DND-41 (cell line): ENCODE measurements at regions not wholly inside any gene's neighbourhood (a gene's known extent, or its start where the extent isn't known, plus 50 kb on each side); places are given as distances from the start of the nearest gene placed in this dataset.

Experiments used
- ATAC-seq: fragments of 200-7000 bp; cut with Tn5 transposase; 3 replicates; pipeline ENCODE4 v1.9.1; 2021; ENCODE audit warnings: low read depth; ENCODE audit not compliant: insufficient read depth
- DNase-seq: peaks from one replicate; pipeline ENCODE4 v3.0.0-alpha.2; 2020
- H2AFZ ChIP-seq: 2 replicates; pipeline ENCODE4 v1.6.0; 2012; ENCODE audit warnings: low read depth, low read length
- H3K27ac ChIP-seq: 2 replicates; pipeline ENCODE4 v1.5.1; 2012; ENCODE audit warnings: low read length, inconsistent platforms
- H3K27me3 ChIP-seq: fragments of 200-600 bp; sonication (generic); 2 replicates; pipeline ENCODE4 v1.6.0; 2012; ENCODE audit warnings: low read length, mild to moderate bottlenecking, inconsistent platforms; ENCODE audit not compliant: insufficient read depth, poor library complexity
- H3K36me3 ChIP-seq: 2 replicates; pipeline ENCODE4 v1.5.1; 2012; ENCODE audit warnings: low read length, inconsistent platforms; ENCODE audit not compliant: insufficient read depth
- H3K4me1 ChIP-seq: 2 replicates; pipeline ENCODE4 v1.5.1; 2012; ENCODE audit warnings: mild to moderate bottlenecking, low read length; ENCODE audit not compliant: insufficient read depth
- H3K4me2 ChIP-seq: 2 replicates; pipeline ENCODE4 v1.6.0; 2012; ENCODE audit warnings: mild to moderate bottlenecking, moderate library complexity, low read length, inconsistent platforms; ENCODE audit not compliant: insufficient read depth
- H3K4me3 ChIP-seq, 2 experiments: fragments of 200-600 bp in 1 of 2; shearing (Covaris generic) in 1 of 2; 2 replicates each; pipeline ENCODE4 v1.5.1; 2012 to 2016; ENCODE audit warnings: inconsistent platforms in 2 of 2, low read length in 2 of 2, mild to moderate bottlenecking in 2 of 2, low read depth in 1 of 2, moderate library complexity in 1 of 2
- H3K79me2 ChIP-seq: 2 replicates; pipeline ENCODE4 v1.6.0; 2012; ENCODE audit warnings: low read length, inconsistent platforms; ENCODE audit not compliant: insufficient read depth
- H3K9ac ChIP-seq: 2 replicates; pipeline ENCODE4 v1.6.0; 2012; ENCODE audit warnings: low read depth, mild to moderate bottlenecking, inconsistent platforms, low read length, moderate library complexity
- H3K9me3 ChIP-seq: 2 replicates; pipeline ENCODE4 v1.5.1; 2012; ENCODE audit warnings: low read length, moderate library complexity, mild to moderate bottlenecking, inconsistent platforms; ENCODE audit not compliant: insufficient read depth, severe bottlenecking
- H4K20me1 ChIP-seq: 2 replicates; pipeline ENCODE4 v1.6.0; 2012; ENCODE audit warnings: low read length; ENCODE audit not compliant: insufficient read depth
- EZH2 ChIP-seq: IDR thresholded peaks from 3 replicates; pipeline ENCODE4 v1.6.1; 2012; ENCODE audit warnings: borderline replicate concordance, low read depth, mild to moderate bottlenecking, moderate library complexity, low read length, inconsistent platforms; ENCODE audit not compliant: severe bottlenecking
- TF ChIP-seq, protein P1 (sequence below): IDR thresholded peaks from 2 replicates; pipeline ENCODE4 v1.5.1; 2012; ENCODE audit warnings: borderline replicate concordance, low read length, moderate library complexity, mild to moderate bottlenecking; ENCODE audit not compliant: poor library complexity, severe bottlenecking; ENCODE audit errors: extremely low read depth

DNA sequence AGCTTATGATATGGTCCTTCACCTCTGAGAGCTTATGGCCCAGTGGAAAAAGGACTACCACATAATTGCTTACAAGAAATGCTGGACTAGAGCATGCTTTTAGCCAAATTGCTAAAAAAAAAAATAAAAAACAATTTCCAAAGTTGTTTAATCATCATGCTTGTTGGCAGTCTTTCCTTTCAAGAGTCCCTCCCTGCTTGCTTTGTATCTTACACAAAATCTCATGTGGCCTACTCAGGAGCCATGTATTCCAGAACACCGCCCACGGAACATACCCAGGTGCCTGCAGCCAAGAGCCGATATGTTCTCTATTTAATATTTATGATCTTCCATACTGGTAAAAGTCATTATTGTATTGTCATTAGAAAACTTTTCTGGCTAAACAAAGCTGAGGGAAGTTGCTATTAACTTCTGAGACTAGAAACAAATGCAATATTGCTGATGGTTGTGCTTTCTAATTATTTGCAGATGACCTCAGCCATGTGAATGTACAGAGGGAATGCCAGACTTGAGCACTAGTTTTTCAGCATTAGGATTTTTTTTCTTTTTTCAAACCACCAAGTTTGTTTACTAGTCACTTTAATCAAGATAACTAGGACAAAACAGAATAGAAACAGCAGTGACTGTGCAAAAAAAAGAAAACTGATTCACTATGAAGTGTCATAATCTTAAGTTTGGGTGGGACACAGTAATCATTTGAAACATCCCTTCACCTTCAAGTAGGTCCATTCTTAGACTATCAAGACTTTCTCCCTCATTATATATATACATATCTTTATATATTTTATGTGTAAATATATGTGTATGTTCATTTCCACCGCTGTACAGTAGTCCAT lies 129.3 kb upstream of the GORAB start:
- Histone ChIP-seq H2AFZ (no peak overlapping the region), H3K4me3 (no peak overlapping the region), H3K4me2 (no peak overlapping the region), H3K79me2 (no peaks in the 10 kb centered on the region), H3K36me3 (no peaks in the 10 kb centered on the region), H4K20me1 (no peaks in the 10 kb centered on the region), H3K4me1 (no peaks in the 10 kb centered on the region), H3K27me3 (no peaks in the 10 kb centered on the region), H3K27ac (no peak overlapping the region), H3K9me3 (no peaks in the 10 kb centered on the region), H3K9ac (no peak overlapping the region)
- TF ChIP-seq EZH2 = no peak
- TF ChIP-seq, protein P1, sequence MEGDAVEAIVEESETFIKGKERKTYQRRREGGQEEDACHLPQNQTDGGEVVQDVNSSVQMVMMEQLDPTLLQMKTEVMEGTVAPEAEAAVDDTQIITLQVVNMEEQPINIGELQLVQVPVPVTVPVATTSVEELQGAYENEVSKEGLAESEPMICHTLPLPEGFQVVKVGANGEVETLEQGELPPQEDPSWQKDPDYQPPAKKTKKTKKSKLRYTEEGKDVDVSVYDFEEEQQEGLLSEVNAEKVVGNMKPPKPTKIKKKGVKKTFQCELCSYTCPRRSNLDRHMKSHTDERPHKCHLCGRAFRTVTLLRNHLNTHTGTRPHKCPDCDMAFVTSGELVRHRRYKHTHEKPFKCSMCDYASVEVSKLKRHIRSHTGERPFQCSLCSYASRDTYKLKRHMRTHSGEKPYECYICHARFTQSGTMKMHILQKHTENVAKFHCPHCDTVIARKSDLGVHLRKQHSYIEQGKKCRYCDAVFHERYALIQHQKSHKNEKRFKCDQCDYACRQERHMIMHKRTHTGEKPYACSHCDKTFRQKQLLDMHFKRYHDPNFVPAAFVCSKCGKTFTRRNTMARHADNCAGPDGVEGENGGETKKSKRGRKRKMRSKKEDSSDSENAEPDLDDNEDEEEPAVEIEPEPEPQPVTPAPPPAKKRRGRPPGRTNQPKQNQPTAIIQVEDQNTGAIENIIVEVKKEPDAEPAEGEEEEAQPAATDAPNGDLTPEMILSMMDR = no peak
- ATAC-seq (no peak), DNase-seq (no peak)

DNA sequence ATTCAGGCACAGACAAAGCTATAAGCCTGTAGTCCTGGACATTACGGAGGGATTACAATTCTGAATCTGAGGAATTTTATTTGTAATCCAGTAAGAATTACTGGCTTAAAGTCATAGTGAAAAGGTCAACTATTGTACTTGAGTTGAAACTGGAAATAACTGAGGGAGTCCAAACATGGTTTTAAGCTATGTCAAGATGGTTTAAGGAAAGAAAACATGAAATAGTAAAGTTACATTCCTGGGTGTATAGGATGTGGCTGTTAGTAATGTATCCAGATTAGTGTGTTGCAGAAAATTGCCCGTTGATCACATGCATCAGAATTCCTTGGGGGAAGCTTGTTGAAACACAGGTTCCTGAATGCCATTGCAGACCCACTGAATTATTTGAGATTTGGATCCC lies 124.8 kb upstream of the GORAB start:
- no peak for TF ChIP-seq EZH2
- TF ChIP-seq, protein P1 = no peak
- Histone ChIP-seq H3K27ac (no peak overlapping the region), H3K4me1 (no peaks in the 10 kb centered on the region), H3K27me3 (no peaks in the 10 kb centered on the region), H3K9me3 (no peaks in the 10 kb centered on the region), H3K4me3 (no peak overlapping the region), H3K79me2 (no peaks in the 10 kb centered on the region), H4K20me1 (no peaks in the 10 kb centered on the region), H3K4me2 (no peak overlapping the region), H3K9ac (no peak overlapping the region), H3K36me3 (no peaks in the 10 kb centered on the region), H2AFZ (no peak overlapping the region)
- ATAC-seq (no peak), DNase-seq (no peak)

DNA sequence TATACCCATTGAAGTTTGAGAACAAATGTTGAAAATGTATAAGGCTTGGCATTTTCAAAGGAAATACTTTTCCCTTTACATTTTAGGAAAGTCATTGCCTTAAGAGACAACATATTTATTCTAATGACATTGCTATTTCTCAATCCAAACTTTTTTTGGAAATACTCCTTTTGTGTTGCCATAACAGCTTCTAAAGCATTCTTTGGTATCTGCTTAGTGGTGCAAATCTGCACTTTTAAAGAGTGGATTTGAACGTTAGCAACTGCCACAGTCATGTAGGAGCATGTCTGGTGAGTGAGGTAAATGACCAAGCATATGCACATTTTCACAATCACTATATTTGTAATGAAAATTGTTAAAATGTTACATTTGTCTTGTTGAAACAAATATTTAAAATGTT lies 124.4 kb upstream of the GORAB start:
- no peak for ATAC-seq
- H3K4me3 ChIP-seq = no peak overlapping the region
- no peak overlapping the region for H2AFZ ChIP-seq
- no peak for DNase-seq
- H3K4me2 ChIP-seq = no peak overlapping the region
- no peaks in the 10 kb centered on the region for H3K36me3 ChIP-seq
- H3K4me1 ChIP-seq = no peaks in the 10 kb centered on the region
- H3K9ac ChIP-seq = no peak overlapping the region
- no peak for TF ChIP-seq EZH2
- TF ChIP-seq, protein P1 = no peak
- no peaks in the 10 kb centered on the region for H4K20me1 ChIP-seq
- no peak overlapping the region for H3K27ac ChIP-seq
- no peaks in the 10 kb centered on the region for H3K27me3 ChIP-seq
- no peaks in the 10 kb centered on the region for H3K79me2 ChIP-seq
- H3K9me3 ChIP-seq = no peaks in the 10 kb centered on the region
